ENCODE measurements at regions not wholly inside any gene's neighbourhood (a gene's known extent, or its start where the extent isn't known, plus 50 kb on each side); places are given as distances from the start of the nearest gene placed in this dataset.

- ATAC-seq (no peak), DNase-seq (no peak)
- Mint-ChIP-seq H3K27me3 (ENCODE audit: low read depth in 2 of 2) (no peaks in the 10 kb centered on the region), H3K4me1 (no peaks in the 10 kb centered on the region), H3K27ac (no peak overlapping the region), H3K9me3 (peaks cover 3 to 9% of the 10 kb centered on the region in 2 donors), H3K36me3 (no peaks in the 10 kb centered on the region), H3K4me3 (no peak overlapping the region)
- no peak for TF ChIP-seq CTCF (IDR thresholded peaks at IDR 0.05)
- Histone ChIP-seq H3K4me3 (ENCODE audit: low read length) (no peak overlapping the region), H3K27me3 (ENCODE audit: control insufficient read depth, insufficient read depth, low read length) (no peaks in the 10 kb centered on the region), H3K36me3 (ENCODE audit: control insufficient read depth, insufficient read depth, low read length) (no peaks in the 10 kb centered on the region), H3K4me1 (ENCODE audit: control insufficient read depth, insufficient read depth, low read length) (no peaks in the 10 kb centered on the region), H3K9me3 (ENCODE audit: control insufficient read depth, insufficient read depth, low read length) (peaks cover 3% of the 10 kb centered on the region), H3K27ac (ENCODE audit: low read length) (no peak overlapping the region)
- intact Hi-C loops (cut with micrococcal nuclease) = no loop called here
- 84% methylated on average over 2 of the region's 4 CpGs for WGBS (ENCODE audit: insufficient coverage)
These were observed 1010.8 kb upstream of the EYS start for GRCh38 chr6:66717801-66718200.

GRCh38 chr6:66699385-66699784 lies 992.4 kb upstream of the EYS start:
- intact Hi-C loops (cut with micrococcal nuclease) = no loop called here
- H3K9me3 Mint-ChIP-seq = peaks cover 10 to 22% of the 10 kb centered on the region in 2 donors

GRCh38 chr6:66689608-66690007 lies 982.6 kb upstream of the EYS start:
- Mint-ChIP-seq H3K27ac (no peak overlapping the region), H3K9me3 (peaks cover 16 to 22% of the 10 kb centered on the region in 2 donors), H3K4me1 (no peaks in the 10 kb centered on the region), H3K27me3 (ENCODE audit: low read depth in 2 of 2) (no peaks in the 10 kb centered on the region), H3K4me3 (no peak overlapping the region), H3K36me3 (no peaks in the 10 kb centered on the region)
- Histone ChIP-seq H3K4me3 (ENCODE audit: low read length) (no peak overlapping the region), H3K9me3 (ENCODE audit: control insufficient read depth, insufficient read depth, low read length) (peaks cover 3% of the 10 kb centered on the region), H3K27me3 (ENCODE audit: control insufficient read depth, insufficient read depth, low read length) (no peaks in the 10 kb centered on the region), H3K36me3 (ENCODE audit: control insufficient read depth, insufficient read depth, low read length) (no peaks in the 10 kb centered on the region), H3K4me1 (ENCODE audit: control insufficient read depth, insufficient read depth, low read length) (no peaks in the 10 kb centered on the region), H3K27ac (ENCODE audit: low read length) (no peak overlapping the region)
- WGBS (ENCODE audit: insufficient coverage) = 89% methylated on average over 4 of the region's 4 CpGs
- no peak for TF ChIP-seq CTCF (IDR thresholded peaks at IDR 0.05)
- ATAC-seq = no peak
- no peak for DNase-seq
- intact Hi-C loops (cut with micrococcal nuclease) = no loop called here

More at GRCh38 chr6:66699385-66699784, 992.4 kb upstream of the EYS start:
- H3K36me3 Mint-ChIP-seq = no peaks in the 10 kb centered on the region
- no peaks in the 10 kb centered on the region for H3K4me1 ChIP-seq (ENCODE audit: control insufficient read depth, insufficient read depth, low read length)
- H3K4me3 Mint-ChIP-seq = no peak overlapping the region
- no peak overlapping the region for H3K27ac Mint-ChIP-seq
- no peak overlapping the region for H3K27ac ChIP-seq (ENCODE audit: low read length)
- H3K4me1 Mint-ChIP-seq = no peaks in the 10 kb centered on the region
- H3K36me3 ChIP-seq (ENCODE audit: control insufficient read depth, insufficient read depth, low read length) = no peaks in the 10 kb centered on the region
- peaks cover 11% of the 10 kb centered on the region for H3K9me3 ChIP-seq (ENCODE audit: control insufficient read depth, insufficient read depth, low read length)
- TF ChIP-seq CTCF (IDR thresholded peaks at IDR 0.05) = no peak
- no peak for ATAC-seq
- H3K27me3 Mint-ChIP-seq (ENCODE audit: low read depth in 2 of 2) = no peaks in the 10 kb centered on the region
- H3K4me3 ChIP-seq (ENCODE audit: low read length) = no peak overlapping the region
- DNase-seq = no peak
- no CpG with 5 or more reads among the region's 1 CpG for WGBS (ENCODE audit: insufficient coverage)
- no peaks in the 10 kb centered on the region for H3K27me3 ChIP-seq (ENCODE audit: control insufficient read depth, insufficient read depth, low read length)

GRCh38 chr6:66687611-66688140 lies 980.6 kb upstream of the EYS start:
- Mint-ChIP-seq H3K4me1 (no peaks in the 10 kb centered on the region), H3K9me3 (peaks cover 11 to 17% of the 10 kb centered on the region in 2 donors), H3K4me3 (no peak overlapping the region), H3K36me3 (no peaks in the 10 kb centered on the region), H3K27me3 (ENCODE audit: low read depth in 2 of 2) (no peaks in the 10 kb centered on the region), H3K27ac (no peak overlapping the region)
- TF ChIP-seq CTCF (IDR thresholded peaks at IDR 0.05) = no peak
- Histone ChIP-seq H3K4me1 (ENCODE audit: control insufficient read depth, insufficient read depth, low read length) (no peaks in the 10 kb centered on the region), H3K36me3 (ENCODE audit: control insufficient read depth, insufficient read depth, low read length) (no peaks in the 10 kb centered on the region), H3K27ac (ENCODE audit: low read length) (no peak overlapping the region), H3K9me3 (ENCODE audit: control insufficient read depth, insufficient read depth, low read length) (peaks cover 3% of the 10 kb centered on the region), H3K27me3 (ENCODE audit: control insufficient read depth, insufficient read depth, low read length) (no peaks in the 10 kb centered on the region), H3K4me3 (ENCODE audit: low read length) (no peak overlapping the region)
- DNase-seq = no peak
- 29% methylated on average over 1 of the region's 3 CpGs for WGBS (ENCODE audit: insufficient coverage)
- no peak for ATAC-seq
- intact Hi-C loops (cut with micrococcal nuclease) = no loop called here
